SU-DHL-6 (cell line): ENCODE measurements at regions not wholly inside any gene's neighbourhood (a gene's known extent, or its start where the extent isn't known, plus 50 kb on each side); places are given as distances from the start of the nearest gene placed in this dataset.
"Not testable (repeated sequence)": the region's sequence is repeated elsewhere in the genome, so short reads cannot be mapped to it uniquely, and the experiment has no call there.

Source experiments
- CTCF ChIP-seq: fragments of 200-600 bp; sonication (generic); IDR thresholded peaks from one replicate; pipeline ENCODE4 v1.5.1; 2017; ENCODE audit warnings: antibody characterized with exemption, mild to moderate bottlenecking, low read length, moderate library complexity; ENCODE audit not compliant: insufficient read depth, poor library complexity, severe bottlenecking
- EZH2phosphoT487 ChIP-seq: fragments of 200-600 bp; sonication (generic), shearing (Covaris generic); conservative IDR thresholded peaks from 2 replicates; pipeline ENCODE4 v1.6.1; 2018; ENCODE audit warnings: mild to moderate bottlenecking, antibody characterized with exemption, low read length, moderate library complexity, mixed read lengths

DNA sequence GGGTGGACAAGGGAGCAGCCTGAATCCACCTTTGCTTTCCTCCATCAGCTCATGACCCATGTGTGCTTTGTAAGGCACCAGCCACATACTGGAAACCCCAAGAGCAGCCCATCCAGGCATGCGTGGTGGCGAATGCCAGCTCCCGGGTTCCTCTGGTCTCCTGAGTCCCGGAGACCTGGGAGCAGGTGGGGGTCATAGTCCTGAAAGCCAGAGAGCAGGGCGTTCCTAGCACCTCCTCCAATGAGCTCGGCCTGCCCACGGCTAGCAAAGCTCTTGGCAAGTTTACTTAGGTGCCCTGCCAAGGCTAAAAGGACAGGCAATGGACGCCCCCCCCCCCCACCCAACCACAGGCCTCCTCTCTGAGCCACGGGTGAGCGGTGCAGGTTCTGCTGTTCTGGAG is 3960.2 kb upstream of the TPTE start:
- not testable (repeated sequence) for TF ChIP-seq CTCF, EZH2phosphoT487
